Epithelial cell of esophagus (primary cell): ENCODE measurements at regions not wholly inside any gene's neighbourhood (a gene's known extent, or its start where the extent isn't known, plus 50 kb on each side); places are given as distances from the start of the nearest gene placed in this dataset.

ENCODE experiments used
- DNase-seq: peaks from one replicate; pipeline ENCODE4 v3.0.0; 2010; ENCODE audit warnings: low read depth
- H3K4me3 ChIP-seq: 2 replicates; pipeline ENCODE4 v1.5.1; 2011; ENCODE audit warnings: mild to moderate bottlenecking, low read length, control low read depth
- TF ChIP-seq, protein P1 (sequence below): IDR thresholded peaks from 2 replicates; pipeline ENCODE4 v1.5.1; 2011; ENCODE audit warnings: low read depth, mild to moderate bottlenecking, low read length, control low read depth, inconsistent platforms; ENCODE audit not compliant: insufficient read depth; ENCODE audit errors: missing control alignments

DNA sequence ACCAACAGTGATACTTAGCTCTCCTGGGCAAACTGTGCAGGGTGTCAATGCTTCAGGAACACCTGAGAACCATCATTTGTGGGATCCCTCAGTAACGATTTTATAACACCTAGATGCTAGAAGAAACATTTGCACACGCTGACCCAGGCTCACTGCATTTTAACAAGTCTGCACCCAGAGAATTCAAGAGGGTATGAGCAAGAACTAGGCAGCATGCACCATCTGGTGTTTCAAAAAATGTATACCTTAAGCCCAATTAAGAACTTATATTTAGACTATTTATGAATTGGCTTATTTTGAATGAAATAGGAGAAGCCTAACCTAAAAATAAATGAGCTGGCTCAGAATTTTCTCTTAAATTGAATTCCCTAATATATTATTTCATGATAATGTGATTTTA lies 400.5 kb downstream of the GPATCH2 start:
- no peak overlapping the region for H3K4me3 ChIP-seq
- TF ChIP-seq, protein P1, sequence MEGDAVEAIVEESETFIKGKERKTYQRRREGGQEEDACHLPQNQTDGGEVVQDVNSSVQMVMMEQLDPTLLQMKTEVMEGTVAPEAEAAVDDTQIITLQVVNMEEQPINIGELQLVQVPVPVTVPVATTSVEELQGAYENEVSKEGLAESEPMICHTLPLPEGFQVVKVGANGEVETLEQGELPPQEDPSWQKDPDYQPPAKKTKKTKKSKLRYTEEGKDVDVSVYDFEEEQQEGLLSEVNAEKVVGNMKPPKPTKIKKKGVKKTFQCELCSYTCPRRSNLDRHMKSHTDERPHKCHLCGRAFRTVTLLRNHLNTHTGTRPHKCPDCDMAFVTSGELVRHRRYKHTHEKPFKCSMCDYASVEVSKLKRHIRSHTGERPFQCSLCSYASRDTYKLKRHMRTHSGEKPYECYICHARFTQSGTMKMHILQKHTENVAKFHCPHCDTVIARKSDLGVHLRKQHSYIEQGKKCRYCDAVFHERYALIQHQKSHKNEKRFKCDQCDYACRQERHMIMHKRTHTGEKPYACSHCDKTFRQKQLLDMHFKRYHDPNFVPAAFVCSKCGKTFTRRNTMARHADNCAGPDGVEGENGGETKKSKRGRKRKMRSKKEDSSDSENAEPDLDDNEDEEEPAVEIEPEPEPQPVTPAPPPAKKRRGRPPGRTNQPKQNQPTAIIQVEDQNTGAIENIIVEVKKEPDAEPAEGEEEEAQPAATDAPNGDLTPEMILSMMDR = no peak
- no peak for DNase-seq

DNA sequence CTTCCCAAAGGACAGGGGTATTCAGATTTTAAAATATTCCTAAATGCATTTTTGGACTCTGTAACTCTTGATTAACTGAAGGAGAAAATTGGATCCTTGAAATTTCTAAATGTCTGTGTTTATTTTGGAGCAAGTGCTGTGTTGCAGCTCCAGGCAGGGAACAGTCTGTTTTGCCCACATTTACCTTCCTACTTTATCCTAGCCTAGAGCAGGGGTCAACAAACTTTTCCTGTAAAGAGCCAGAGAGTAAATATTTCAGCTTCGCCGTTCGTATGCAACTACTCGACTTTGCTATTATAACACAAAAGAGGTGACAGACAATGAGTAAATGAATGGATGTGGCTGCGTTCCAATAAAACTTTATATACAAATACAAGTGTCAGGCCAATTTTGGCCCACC lies 402.2 kb downstream of the GPATCH2 start:
- DNase-seq = no peak
- H3K4me3 ChIP-seq = no peak overlapping the region
- TF ChIP-seq, protein P1 = no peak

DNA sequence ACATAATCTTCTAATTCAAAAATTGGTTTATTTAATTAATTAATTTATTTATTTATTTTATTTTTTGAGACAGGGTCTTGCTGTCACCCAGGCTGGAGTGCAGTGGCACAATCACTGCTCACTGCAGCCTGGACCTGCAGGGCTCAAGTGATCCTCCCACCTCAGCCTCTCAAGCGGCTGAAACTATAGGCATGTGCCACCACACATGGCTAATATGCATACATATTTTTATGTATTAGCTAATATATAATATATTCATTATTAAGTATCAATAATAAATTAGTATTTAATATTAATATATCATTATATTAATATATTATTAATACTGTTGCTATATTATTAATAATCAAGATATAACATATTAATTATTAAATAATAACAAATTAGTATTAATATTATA lies 406.7 kb downstream of the GPATCH2 start:
- DNase-seq = no peak
- TF ChIP-seq, protein P1 = no peak
- no peak overlapping the region for H3K4me3 ChIP-seq

DNA sequence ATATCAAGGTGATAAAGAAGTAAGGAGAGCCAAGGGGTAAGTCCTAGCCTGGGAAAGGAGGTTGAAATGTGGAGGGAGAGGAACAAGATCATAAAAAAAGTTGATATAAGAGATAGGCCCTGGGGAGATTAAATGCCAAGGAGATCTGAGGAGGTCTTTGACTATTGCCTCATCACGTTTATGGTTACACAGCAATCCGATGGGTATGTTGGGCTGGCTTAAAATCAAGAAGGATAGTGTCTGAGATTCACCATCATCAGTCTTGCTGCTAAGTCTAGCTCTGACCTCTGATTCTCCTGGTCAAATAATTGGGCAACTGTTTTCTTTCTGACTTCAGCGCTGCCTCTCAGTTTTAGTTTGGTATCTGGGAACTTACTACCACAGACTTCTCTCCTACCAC lies 416.3 kb downstream of the GPATCH2 start:
- DNase-seq = no peak
- no peak overlapping the region for H3K4me3 ChIP-seq
- TF ChIP-seq, protein P1 = no peak

DNA sequence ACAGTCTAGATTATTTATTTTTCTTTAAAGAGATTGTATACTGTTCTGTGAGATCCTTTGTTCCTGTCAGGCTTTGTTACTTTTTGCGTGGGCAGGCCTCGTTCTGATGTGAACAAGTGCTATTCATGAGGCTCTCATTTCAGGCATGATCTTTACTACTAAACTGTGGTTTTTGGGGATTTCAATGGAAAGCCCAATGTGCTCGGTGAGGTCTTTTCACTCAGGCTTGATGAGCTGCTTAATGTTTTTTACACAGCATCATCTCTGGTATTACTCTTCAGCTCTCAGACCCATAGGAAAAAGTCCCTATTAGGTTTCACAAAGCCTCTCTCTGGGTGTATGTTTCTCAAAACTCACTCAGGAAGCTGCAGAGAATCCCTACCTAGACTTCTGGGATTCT lies 419.4 kb downstream of the GPATCH2 start:
- TF ChIP-seq, protein P1 = no peak
- H3K4me3 ChIP-seq = no peak overlapping the region
- DNase-seq = no peak

DNA sequence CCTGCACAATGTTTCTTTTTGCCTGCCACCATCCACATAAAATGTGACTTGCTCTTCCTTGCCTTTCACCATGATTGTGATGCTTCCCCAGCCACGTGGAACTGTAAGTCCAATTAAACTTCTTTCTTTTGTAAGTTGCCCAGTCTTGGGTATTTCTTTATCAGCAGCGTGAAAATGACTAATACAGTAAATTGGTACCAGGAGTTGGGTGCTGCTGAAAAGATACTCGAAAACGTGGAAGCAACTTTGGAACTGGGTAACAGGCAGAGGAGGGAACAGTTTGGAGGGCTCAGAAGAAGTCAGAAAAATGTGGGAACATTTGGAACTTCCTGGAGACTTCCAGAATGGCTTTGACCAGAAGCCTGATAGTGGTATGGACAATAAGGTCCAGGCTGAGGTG lies 425.3 kb downstream of the GPATCH2 start:
- TF ChIP-seq, protein P1 = no peak
- no peak for DNase-seq
- no peak overlapping the region for H3K4me3 ChIP-seq

DNA sequence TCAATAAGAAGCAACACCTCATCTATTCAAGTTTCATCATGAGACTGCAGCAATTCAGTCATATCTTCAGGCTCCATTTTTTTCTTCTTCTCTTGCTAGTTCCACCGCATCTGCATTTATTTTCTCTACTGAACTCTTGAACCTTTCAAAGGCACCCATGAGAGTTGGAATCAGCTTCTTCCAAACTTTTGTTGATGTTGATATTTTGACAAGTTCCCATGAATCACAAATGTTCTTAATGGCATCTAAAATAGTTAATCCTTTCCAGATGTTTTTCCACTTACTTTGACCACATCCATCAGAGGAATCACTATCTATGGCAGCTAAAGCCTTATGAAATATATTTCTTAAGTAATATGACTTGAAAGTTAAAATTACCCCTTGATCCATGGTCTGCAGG lies 434.3 kb downstream of the GPATCH2 start:
- TF ChIP-seq, protein P1 = no peak
- no peak overlapping the region for H3K4me3 ChIP-seq
- no peak for DNase-seq
